HK-2 (cell line): ENCODE measurements at regions not wholly inside any gene's neighbourhood (a gene's known extent, or its start where the extent isn't known, plus 50 kb on each side); places are given as distances from the start of the nearest gene placed in this dataset.

Experiments used
- DNase-seq: peaks from one replicate; pipeline ENCODE4 v3.0.0-alpha.2; 2018; ENCODE audit not compliant: unreplicated experiment

DNA sequence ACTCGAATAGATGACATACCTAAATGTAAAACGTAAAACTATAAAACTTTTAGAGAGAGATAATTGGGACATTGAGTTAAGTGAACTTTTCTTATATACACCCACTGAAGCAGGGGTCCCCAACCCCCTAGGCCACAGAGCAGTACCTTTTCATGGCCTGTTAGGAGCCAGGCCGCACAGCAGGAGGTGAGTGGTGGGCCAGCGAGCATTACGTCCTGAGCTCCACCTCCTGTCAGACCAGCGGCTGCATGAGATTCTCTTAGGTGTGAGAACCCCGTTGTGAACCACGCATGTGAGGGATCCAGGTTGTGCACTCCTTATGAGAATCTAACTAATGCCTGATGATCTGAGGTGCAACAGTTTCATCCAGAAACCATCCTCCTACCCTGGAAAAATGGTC is 114.8 kb downstream of the HMX1 start:
- no peak for DNase-seq

GRCh38 chr4:8754634-8755589 is 116.7 kb downstream of the HMX1 start:
- DNase-seq: no peak

DNA sequence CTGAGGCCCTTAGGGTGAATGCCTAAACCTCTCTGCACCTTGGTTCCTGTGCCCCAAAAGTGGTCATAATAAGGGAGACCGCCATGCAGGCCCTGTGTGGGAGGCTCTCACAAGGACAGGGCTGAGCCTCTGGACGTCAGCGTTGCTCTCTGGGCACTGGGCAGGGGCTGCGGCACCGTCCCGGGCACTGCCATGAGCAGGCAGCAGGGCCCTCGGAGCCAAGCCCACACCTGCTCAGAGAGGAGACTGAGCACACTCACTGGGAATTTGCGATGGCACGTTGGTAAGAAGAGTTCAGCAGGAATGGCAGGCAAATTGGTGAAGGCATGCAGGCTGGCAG is 123.4 kb downstream of the HMX1 start:
- DNase-seq: no peak

GRCh38 chr4:8747467-8748235 is 124.0 kb downstream of the HMX1 start:
- no peak for DNase-seq

DNA sequence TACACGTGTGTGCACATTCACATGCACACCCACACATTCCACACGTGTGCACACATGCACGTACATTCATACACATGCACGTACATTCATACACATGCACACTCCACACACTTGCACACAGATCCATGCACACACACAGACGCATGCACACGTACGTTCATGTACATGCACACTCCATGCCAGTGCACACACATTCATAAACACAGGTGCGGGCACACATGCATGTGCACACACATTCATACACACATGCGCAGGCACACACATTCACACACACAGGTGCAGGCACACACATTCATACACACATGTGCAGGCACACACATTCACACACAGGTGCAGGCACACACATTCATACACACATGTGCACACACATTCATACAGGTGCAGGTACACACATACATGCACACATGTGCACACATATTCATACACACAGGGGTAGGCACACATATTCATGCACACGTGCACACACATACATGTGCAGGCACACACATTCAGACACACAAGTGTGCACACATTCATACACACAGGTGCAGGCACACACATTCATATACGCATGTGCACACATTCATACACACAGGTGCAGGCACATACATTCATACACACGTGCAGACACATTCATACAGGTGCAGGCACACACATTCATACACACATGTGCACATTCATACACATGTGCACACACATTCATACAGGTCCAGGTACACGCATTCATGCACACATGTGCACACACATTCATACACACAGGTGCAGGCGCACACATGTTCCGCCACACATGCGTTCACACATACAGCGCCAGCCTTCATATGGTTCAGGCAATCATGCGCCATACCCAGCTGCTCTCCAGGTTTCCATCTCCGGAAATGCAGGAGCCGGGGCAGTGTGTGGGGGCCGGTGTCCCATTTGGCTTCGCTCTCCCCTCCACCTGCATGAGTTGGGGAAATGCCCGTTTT is 124.8 kb downstream of the HMX1 start:
- DNase-seq: no peak

GRCh38 chr4:8745826-8746225 is 125.8 kb downstream of the HMX1 start:
- no peak for DNase-seq

DNA sequence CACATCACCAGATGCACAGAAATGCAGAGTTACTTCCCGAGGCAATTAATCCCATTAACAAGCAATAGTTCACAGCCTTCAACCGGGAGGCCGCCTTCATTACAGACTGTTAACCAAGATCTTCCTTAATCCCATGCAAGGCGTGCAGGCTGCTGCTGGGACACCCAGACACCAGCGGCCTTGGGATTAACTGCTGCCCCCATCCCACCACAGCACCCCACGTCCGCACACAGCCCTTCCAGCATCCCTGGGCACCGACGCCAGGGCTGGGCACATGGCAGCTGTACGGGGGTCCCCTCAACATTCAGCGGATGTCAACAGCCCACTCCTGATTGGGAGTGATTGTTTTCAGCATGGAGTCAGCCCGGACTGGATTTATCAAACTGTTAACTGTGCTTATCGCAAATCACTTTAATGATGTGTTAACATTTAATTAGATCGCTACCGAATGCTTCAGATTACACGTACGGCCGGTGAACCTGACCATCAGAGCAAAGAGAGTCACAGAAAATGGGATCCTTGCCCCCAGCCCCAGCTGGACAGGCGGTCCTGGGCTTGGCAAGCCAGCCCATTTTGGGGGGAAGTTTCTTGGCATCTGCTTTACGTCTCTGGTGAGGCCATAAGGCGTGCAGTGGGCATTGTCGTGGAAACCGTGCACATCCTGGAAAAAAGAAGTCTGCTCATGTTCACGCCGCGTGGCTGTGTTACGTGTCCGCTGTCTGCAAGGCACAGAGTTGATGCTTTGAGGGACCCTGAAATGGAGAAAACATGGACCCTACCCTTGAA is 126.4 kb downstream of the HMX1 start:
- DNase-seq: no peak

DNA sequence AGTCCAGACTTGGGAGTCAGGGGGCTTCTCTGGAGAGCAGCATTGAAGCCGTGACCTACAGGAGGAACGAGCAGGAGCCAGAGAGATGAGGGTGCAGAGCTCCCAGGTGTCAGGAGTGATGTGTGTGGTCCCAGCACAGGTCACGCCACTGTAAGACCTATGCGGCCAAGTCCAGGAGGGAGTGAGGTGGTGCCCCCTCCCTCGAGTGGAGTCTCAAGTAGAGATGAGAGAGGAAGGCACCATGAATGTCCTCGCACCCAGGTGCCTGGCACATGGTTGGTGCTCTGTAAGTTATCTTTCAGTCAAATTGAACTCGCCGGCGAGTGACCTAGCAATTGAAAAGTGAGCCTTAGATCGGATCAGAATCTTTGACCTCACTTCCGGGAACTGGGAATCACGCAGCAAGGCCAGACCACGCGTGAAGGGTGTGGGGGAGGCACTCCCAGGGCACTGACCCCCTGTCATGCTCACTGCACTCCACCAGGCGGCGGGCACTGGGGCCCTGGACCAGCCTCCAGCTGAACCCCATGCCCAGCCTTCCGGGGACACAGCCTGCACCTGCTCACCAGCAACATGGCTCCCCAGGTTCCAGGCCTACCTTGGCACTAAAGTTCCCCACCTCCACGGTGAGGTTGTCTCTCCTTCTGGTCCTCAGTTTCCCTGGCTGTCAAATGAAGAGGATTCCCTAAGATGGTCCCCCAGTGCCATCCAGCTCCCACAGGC is 127.4 kb downstream of the HMX1 start:
- DNase-seq: no peak

DNA sequence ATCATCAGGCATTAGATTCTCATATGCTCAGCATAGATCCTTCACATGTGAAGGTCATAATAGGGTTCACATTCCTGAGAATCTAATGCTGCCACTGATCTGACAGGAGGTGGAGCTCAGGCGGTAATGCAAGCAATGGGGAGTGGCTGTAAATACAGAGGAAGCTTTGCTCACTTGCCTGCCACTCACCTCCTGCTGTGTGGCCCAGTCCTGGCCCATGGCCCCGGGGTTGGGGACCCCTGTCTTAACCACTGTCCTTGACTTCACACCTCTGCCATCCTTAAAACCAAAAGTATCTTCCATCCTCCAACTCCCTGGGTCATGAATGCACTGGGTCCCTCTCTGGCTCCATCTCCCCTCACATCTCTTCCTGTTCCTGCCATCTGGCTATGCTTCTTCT is 129.1 kb downstream of the HMX1 start:
- no peak for DNase-seq

GRCh38 chr4:8741513-8742226 is 130.0 kb downstream of the HMX1 start:
- no peak for DNase-seq

GRCh38 chr4:8740666-8741395 is 130.8 kb downstream of the HMX1 start:
- DNase-seq: no peak

DNA sequence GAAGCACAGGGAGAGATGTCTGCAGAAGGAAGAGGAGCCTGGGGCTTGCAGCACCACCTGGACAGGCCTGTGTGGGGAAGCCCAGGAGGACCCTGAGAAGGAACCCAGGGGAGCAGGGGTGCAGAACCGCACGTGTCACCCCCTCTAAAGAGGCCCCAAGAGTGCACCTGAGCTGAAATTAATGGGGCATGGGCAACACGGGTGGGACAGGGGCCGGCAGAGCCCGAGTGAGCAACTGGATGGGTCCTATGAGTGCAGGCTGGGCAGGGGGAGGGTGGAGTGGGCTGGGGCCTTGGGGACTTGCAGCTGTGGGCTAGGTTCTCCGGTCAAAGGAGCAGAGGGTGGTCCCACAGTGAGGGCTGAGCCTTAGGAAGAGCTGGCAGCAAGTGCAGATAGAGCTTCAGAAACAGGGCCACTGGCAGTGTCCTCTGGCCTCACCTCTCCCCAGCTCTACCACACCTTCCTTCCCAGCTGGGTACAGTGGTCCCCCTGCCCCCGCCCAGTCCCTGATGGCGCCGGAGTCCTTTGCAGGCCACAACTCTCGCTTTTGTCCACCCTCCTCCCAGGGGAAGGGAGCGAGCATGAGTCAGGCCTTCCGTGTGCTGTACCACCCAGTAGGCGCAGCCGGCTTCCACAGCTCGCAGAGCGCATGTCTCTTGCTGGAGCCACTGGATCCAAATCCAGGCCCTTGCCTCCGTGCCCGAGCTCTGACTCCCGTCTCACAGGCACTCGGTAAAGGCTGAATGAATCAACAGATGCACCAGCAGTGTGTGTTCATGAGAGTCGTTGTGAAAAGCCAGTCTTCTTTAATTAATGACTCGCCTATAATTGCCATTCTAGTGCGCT is 131.6 kb downstream of the HMX1 start:
- no peak for DNase-seq

DNA sequence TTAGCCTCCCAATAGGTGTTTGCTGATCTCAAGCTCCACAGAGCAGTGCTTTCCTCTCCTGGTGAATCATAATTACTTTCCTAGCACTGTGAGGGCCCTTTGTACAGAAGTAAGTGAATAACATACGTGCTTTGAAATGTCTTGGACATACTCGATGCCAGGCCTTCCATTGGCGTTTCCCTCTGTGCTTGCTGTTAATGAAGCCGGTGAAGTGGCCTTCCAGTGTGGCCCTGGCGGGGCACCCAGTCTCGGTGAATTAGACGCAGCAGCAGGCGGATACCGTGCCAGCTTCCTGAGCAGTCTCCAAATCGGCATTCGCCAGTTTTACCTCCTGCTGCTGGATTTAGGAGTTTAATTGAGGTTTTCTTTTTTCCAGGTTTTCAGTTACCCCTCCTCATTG is 132.3 kb downstream of the HMX1 start:
- DNase-seq: no peak

DNA sequence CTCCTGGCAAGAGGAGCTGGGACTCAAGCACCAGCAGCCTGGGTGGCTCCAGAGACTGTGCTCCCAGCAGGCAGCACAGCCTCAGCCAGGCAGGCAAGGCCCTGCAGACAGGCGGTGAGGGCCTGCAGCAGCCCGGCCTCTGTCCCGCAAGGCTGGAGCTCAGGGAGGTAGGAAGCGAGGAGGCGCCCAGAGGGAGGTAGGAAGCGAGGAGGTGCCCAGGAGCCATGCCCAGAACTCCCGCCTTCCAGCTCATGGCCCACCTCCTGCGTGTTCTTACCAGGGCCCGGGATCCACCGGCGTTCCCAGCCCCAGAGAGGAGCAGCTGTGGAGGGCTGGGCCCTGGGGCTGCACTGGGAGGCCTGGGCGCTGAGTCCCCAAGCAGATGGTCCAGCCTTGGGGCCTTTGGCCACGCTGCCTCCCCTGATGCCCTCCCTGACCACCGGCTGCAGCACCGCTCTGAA is 133.1 kb downstream of the HMX1 start:
- no peak for DNase-seq

DNA sequence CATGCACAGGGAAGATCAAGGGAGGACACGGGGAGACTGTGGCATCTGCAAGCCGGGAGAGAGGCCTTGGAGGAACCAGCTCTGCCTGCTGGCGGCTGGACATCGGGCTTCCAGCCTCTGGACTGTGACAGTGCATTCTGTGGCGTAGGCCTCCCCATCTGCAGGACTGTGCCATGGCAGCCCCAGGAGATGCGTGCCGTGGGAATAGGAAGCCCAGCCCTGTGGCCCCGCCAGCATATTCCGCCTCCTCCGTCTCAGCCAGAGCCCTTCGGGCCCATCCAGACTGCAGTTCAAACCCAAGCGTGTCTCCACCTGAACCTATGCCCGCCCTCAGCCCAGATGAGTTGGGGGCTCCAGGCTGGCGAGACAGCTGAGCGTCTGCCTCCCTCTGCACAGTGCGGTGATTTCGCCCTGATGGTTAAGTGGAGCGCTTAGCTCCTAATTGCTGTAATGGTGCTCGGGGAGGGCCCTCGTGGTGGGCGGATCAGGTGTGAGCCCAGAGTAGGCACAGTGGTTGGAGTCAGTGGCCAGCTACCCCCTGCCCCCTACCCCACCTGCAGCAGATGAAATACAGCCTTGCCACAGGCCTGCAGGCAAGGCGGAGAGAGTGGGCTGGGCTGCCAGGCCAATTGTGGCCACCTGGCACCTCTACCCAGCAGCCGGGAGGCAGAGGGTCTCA is 133.9 kb downstream of the HMX1 start:
- no peak for DNase-seq

- no peak for DNase-seq
Measured at GRCh38 chr4:8737075-8737474, 134.6 kb downstream of the HMX1 start.

DNA sequence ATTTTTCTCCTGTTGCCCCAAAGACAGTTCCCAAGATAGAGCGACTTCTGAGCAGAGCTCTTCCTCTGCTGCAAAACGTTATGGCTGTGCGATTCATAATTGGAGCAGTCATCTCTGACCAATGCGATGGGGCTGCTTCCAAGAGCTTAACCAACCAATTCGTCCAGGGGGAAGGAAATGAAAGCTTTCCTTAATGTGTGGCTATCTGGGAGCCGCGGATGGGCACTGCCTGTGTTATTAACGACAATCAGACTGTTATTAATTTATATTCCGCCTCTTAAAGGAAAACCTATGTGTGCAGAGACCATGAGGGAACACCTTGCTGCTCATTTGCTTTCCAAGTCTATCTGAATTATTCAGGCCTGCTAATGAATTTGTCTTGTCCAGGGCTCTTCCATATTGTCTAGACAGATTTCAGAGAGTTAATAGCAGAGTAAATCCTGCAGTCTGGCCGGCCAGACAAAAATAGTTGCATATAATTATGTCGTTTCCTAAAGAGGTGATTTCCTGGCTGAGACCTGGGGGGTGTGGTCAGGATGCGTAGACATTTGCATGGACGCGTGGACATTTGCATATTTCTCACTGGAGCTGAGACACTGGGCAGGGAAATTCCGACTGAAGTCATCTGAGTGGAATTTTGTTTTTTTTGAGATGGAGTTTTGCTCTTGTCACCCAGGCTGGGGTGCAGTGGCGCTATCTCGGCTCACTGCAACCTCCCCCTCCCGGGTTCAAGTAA is 135.4 kb downstream of the HMX1 start:
- DNase-seq: no peak
